Vagina (tissue), 2 donors: ENCODE measurements at regions not wholly inside any gene's neighbourhood (a gene's known extent, or its start where the extent isn't known, plus 50 kb on each side); places are given as distances from the start of the nearest gene placed in this dataset.

Source experiments
- DNase-seq, 2 donors: peaks; one replicate each; pipeline ENCODE4 v3.0.0-alpha.2; 2017; ENCODE audit errors: extremely low spot score in 2 of 2
- H3K27ac ChIP-seq: fragments of 200-600 bp; sonication (generic); one replicate; pipeline ENCODE4 v1.5.1; 2019
- H3K27me3 ChIP-seq: fragments of 200-600 bp; sonication (generic); one replicate; pipeline ENCODE4 v1.5.1; 2019
- H3K36me3 ChIP-seq, 2 donors: fragments of 200-600 bp; sonication (generic); one replicate each; pipeline ENCODE4 v1.5.1; 2017 to 2019
- H3K4me1 ChIP-seq: fragments of 200-600 bp; sonication (generic); one replicate; pipeline ENCODE4 v1.5.1; 2019
- H3K4me3 ChIP-seq, 2 donors: fragments of 200-600 bp; sonication (generic); 1 replicate in 1 of 2; 2 replicates in 1 of 2; pipeline ENCODE4 v1.5.1; 2016 to 2019
- H3K9me3 ChIP-seq: fragments of 200-600 bp; sonication (generic); one replicate; pipeline ENCODE4 v1.5.1; 2019
- CTCF ChIP-seq, 3 experiments: fragments of 450-650 bp in 2 of 3; fragments of 200-600 bp in 1 of 3; sonication (generic) in 1 of 3; IDR thresholded peaks; one replicate each; pipeline ENCODE4 v1.5.1; 2017 to 2019; ENCODE audit warnings: antibody characterized with exemption in 3 of 3, mild to moderate bottlenecking in 2 of 3, moderate library complexity in 2 of 3
- POLR2A ChIP-seq, 2 donors: fragments of 450-650 bp; IDR thresholded peaks; one replicate each; pipeline ENCODE4 v1.6.1; 2017; ENCODE audit warnings: antibody characterized with exemption in 2 of 2, mild to moderate bottlenecking in 2 of 2, moderate library complexity in 2 of 2
- POLR2AphosphoS5 ChIP-seq, 2 donors: sonication (generic); formaldehyde crosslinking; IDR thresholded peaks; one replicate each; pipeline ENCODE4 v1.9.0; 2017; ENCODE audit warnings: antibody characterized with exemption in 2 of 2, mild to moderate bottlenecking in 2 of 2, low read depth in 1 of 2; ENCODE audit not compliant: insufficient read depth in 1 of 2
- intact Hi-C: fragments of 100-400 bp; cut with DNase I; formaldehyde crosslinking; loops from one replicate; pipeline ENCODE4 v1.15.1; 2023

- no peak for DNase-seq
- no peaks in the 10 kb centered on the region for H3K9me3 ChIP-seq
- TF ChIP-seq POLR2A (IDR thresholded peaks at IDR 0.05): no peak
- TF ChIP-seq CTCF (IDR thresholded peaks at IDR 0.05): no peak
- TF ChIP-seq POLR2AphosphoS5 (IDR thresholded peaks at IDR 0.05; ENCODE audit: insufficient read depth in 1 of 2, low read depth in 1 of 2): no peak
- H3K27ac ChIP-seq: no peak overlapping the region
- H3K36me3 ChIP-seq: no peaks in the 10 kb centered on the region
- H3K4me1 ChIP-seq: no peaks in the 10 kb centered on the region
- H3K27me3 ChIP-seq: no peaks in the 10 kb centered on the region
- intact Hi-C loops: no loop called here
- no peak overlapping the region for H3K4me3 ChIP-seq
Observed at GRCh38 chr10:23718946-23719345, 280.1 kb downstream of the OTUD1 start.

- Histone ChIP-seq H3K27me3 (no peaks in the 10 kb centered on the region), H3K36me3 (no peaks in the 10 kb centered on the region), H3K4me3 (no peak overlapping the region), H3K4me1 (no peaks in the 10 kb centered on the region), H3K9me3 (no peaks in the 10 kb centered on the region), H3K27ac (no peak overlapping the region)
- intact Hi-C loops: no loop called here
- no peak for TF ChIP-seq CTCF (IDR thresholded peaks at IDR 0.05)
- no peak for TF ChIP-seq POLR2AphosphoS5 (IDR thresholded peaks at IDR 0.05; ENCODE audit: insufficient read depth in 1 of 2, low read depth in 1 of 2)
- TF ChIP-seq POLR2A (IDR thresholded peaks at IDR 0.05): no peak
- DNase-seq: no peak
Observed at GRCh38 chr10:23723796-23724195, 284.9 kb downstream of the OTUD1 start.

- no peaks in the 10 kb centered on the region for H3K4me1 ChIP-seq
- no peak for DNase-seq
- intact Hi-C loops: no loop called here
- no peaks in the 10 kb centered on the region for H3K36me3 ChIP-seq
- no peak overlapping the region for H3K27ac ChIP-seq
- H3K9me3 ChIP-seq: no peaks in the 10 kb centered on the region
- H3K27me3 ChIP-seq: no peaks in the 10 kb centered on the region
- no peak overlapping the region for H3K4me3 ChIP-seq
- TF ChIP-seq CTCF (IDR thresholded peaks at IDR 0.05) (no peak), POLR2AphosphoS5 (IDR thresholded peaks at IDR 0.05; ENCODE audit: insufficient read depth in 1 of 2, low read depth in 1 of 2) (no peak), POLR2A (IDR thresholded peaks at IDR 0.05) (no peak)
Observed at GRCh38 chr10:23725548-23725947, 286.7 kb downstream of the OTUD1 start.

- TF ChIP-seq POLR2AphosphoS5 (IDR thresholded peaks at IDR 0.05; ENCODE audit: insufficient read depth in 1 of 2, low read depth in 1 of 2): no peak
- no peak for TF ChIP-seq POLR2A (IDR thresholded peaks at IDR 0.05)
- no peak for TF ChIP-seq CTCF (IDR thresholded peaks at IDR 0.05)
- no peak for DNase-seq
Observed at GRCh38 chr10:23742368-23742767, 303.5 kb downstream of the OTUD1 start.

GRCh38 chr10:23742807-23743206, 303.9 kb downstream of the OTUD1 start:
- TF ChIP-seq POLR2A (IDR thresholded peaks at IDR 0.05): no peak
- TF ChIP-seq POLR2AphosphoS5 (IDR thresholded peaks at IDR 0.05; ENCODE audit: insufficient read depth in 1 of 2, low read depth in 1 of 2): no peak
- no peak for TF ChIP-seq CTCF (IDR thresholded peaks at IDR 0.05)
- H3K9me3 ChIP-seq: no peaks in the 10 kb centered on the region
- no peaks in the 10 kb centered on the region for H3K4me1 ChIP-seq
- H3K27me3 ChIP-seq: no peaks in the 10 kb centered on the region
- no peak overlapping the region for H3K4me3 ChIP-seq
- no peaks in the 10 kb centered on the region for H3K36me3 ChIP-seq
- intact Hi-C loops: no loop called here
- no peak for DNase-seq
- H3K27ac ChIP-seq: no peak overlapping the region

More at GRCh38 chr10:23742368-23742767, 303.5 kb downstream of the OTUD1 start:
- H3K4me3 ChIP-seq: no peak overlapping the region
- H3K27ac ChIP-seq: no peak overlapping the region
- intact Hi-C loops: no loop called here
- no peaks in the 10 kb centered on the region for H3K27me3 ChIP-seq
- no peaks in the 10 kb centered on the region for H3K9me3 ChIP-seq
- H3K36me3 ChIP-seq: no peaks in the 10 kb centered on the region
- no peaks in the 10 kb centered on the region for H3K4me1 ChIP-seq
